ENCODE measurements at regions not wholly inside any gene's neighbourhood (a gene's known extent, or its start where the extent isn't known, plus 50 kb on each side); places are given as distances from the start of the nearest gene placed in this dataset.

DNA sequence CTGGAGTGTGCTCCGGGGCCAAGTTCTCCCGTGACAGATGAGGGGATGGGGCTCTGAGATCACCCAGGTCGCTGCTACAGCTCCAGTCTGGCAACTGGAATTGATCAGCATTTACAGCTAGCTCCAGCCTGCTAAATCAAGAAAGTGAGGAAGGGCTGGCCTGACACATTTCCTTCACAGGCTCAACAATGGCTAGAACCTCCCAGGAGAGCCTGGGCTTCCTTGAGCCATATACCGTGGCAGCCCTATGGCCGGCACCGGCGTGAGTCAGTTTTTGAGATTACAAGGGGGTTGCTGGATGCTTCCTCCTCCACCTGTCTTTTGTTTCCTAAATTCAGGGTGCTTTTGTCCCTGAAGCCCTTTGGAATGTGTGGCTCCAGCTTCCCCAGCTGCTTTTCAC is 104.2 kb downstream of the ETS2 start:
- no peak overlapping the region for H3K4me3 ChIP-seq
- no peak; the same call in 2 of the 3 replicates for ATAC-seq
- Mint-ChIP-seq H3K27me3 (ENCODE audit: insufficient read depth, low read depth, poor library complexity) (peaks cover 7% of the 10 kb centered on the region), H3K9me3 (no peaks in the 10 kb centered on the region; the same call in 2 of the 3 replicates), H3K36me3 (ENCODE audit: low read depth) (peaks cover 3% of the 10 kb centered on the region; the same call in 1 of the 3 replicates), H3K27ac (no peak overlapping the region), H3K4me1 (peaks cover 15% of the 10 kb centered on the region), H3K4me3 (no peak overlapping the region)
- no peaks in the 10 kb centered on the region for H3K79me2 ChIP-seq (replicated peaks; ENCODE audit: insufficient read depth)
- no peak for TF ChIP-seq NANOG (IDR thresholded peaks at IDR 0.05; ENCODE audit: borderline replicate concordance)
- no peak for TF ChIP-seq EZH2phosphoT487 (IDR thresholded peaks at IDR 0.05; ENCODE audit: unreplicated experiment)
- TF ChIP-seq, protein P1, sequence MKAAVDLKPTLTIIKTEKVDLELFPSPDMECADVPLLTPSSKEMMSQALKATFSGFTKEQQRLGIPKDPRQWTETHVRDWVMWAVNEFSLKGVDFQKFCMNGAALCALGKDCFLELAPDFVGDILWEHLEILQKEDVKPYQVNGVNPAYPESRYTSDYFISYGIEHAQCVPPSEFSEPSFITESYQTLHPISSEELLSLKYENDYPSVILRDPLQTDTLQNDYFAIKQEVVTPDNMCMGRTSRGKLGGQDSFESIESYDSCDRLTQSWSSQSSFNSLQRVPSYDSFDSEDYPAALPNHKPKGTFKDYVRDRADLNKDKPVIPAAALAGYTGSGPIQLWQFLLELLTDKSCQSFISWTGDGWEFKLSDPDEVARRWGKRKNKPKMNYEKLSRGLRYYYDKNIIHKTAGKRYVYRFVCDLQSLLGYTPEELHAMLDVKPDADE (IDR thresholded peaks at IDR 0.05) = no peak
- TF ChIP-seq EZH2 (IDR thresholded peaks at IDR 0.05; ENCODE audit: low read depth, unreplicated experiment) = no peak
- TF ChIP-seq, protein P2, sequence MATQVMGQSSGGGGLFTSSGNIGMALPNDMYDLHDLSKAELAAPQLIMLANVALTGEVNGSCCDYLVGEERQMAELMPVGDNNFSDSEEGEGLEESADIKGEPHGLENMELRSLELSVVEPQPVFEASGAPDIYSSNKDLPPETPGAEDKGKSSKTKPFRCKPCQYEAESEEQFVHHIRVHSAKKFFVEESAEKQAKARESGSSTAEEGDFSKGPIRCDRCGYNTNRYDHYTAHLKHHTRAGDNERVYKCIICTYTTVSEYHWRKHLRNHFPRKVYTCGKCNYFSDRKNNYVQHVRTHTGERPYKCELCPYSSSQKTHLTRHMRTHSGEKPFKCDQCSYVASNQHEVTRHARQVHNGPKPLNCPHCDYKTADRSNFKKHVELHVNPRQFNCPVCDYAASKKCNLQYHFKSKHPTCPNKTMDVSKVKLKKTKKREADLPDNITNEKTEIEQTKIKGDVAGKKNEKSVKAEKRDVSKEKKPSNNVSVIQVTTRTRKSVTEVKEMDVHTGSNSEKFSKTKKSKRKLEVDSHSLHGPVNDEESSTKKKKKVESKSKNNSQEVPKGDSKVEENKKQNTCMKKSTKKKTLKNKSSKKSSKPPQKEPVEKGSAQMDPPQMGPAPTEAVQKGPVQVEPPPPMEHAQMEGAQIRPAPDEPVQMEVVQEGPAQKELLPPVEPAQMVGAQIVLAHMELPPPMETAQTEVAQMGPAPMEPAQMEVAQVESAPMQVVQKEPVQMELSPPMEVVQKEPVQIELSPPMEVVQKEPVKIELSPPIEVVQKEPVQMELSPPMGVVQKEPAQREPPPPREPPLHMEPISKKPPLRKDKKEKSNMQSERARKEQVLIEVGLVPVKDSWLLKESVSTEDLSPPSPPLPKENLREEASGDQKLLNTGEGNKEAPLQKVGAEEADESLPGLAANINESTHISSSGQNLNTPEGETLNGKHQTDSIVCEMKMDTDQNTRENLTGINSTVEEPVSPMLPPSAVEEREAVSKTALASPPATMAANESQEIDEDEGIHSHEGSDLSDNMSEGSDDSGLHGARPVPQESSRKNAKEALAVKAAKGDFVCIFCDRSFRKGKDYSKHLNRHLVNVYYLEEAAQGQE (IDR thresholded peaks at IDR 0.05; ENCODE audit: unreplicated experiment) = no peak
- no peak for TF ChIP-seq CREB1 (CRISPR knock-in tag; IDR thresholded peaks at IDR 0.05; ENCODE audit: low read depth)
- no peak for TF ChIP-seq POLR2AphosphoS5 (IDR thresholded peaks at IDR 0.05; ENCODE audit: low read depth)
- TF ChIP-seq, protein P3, sequence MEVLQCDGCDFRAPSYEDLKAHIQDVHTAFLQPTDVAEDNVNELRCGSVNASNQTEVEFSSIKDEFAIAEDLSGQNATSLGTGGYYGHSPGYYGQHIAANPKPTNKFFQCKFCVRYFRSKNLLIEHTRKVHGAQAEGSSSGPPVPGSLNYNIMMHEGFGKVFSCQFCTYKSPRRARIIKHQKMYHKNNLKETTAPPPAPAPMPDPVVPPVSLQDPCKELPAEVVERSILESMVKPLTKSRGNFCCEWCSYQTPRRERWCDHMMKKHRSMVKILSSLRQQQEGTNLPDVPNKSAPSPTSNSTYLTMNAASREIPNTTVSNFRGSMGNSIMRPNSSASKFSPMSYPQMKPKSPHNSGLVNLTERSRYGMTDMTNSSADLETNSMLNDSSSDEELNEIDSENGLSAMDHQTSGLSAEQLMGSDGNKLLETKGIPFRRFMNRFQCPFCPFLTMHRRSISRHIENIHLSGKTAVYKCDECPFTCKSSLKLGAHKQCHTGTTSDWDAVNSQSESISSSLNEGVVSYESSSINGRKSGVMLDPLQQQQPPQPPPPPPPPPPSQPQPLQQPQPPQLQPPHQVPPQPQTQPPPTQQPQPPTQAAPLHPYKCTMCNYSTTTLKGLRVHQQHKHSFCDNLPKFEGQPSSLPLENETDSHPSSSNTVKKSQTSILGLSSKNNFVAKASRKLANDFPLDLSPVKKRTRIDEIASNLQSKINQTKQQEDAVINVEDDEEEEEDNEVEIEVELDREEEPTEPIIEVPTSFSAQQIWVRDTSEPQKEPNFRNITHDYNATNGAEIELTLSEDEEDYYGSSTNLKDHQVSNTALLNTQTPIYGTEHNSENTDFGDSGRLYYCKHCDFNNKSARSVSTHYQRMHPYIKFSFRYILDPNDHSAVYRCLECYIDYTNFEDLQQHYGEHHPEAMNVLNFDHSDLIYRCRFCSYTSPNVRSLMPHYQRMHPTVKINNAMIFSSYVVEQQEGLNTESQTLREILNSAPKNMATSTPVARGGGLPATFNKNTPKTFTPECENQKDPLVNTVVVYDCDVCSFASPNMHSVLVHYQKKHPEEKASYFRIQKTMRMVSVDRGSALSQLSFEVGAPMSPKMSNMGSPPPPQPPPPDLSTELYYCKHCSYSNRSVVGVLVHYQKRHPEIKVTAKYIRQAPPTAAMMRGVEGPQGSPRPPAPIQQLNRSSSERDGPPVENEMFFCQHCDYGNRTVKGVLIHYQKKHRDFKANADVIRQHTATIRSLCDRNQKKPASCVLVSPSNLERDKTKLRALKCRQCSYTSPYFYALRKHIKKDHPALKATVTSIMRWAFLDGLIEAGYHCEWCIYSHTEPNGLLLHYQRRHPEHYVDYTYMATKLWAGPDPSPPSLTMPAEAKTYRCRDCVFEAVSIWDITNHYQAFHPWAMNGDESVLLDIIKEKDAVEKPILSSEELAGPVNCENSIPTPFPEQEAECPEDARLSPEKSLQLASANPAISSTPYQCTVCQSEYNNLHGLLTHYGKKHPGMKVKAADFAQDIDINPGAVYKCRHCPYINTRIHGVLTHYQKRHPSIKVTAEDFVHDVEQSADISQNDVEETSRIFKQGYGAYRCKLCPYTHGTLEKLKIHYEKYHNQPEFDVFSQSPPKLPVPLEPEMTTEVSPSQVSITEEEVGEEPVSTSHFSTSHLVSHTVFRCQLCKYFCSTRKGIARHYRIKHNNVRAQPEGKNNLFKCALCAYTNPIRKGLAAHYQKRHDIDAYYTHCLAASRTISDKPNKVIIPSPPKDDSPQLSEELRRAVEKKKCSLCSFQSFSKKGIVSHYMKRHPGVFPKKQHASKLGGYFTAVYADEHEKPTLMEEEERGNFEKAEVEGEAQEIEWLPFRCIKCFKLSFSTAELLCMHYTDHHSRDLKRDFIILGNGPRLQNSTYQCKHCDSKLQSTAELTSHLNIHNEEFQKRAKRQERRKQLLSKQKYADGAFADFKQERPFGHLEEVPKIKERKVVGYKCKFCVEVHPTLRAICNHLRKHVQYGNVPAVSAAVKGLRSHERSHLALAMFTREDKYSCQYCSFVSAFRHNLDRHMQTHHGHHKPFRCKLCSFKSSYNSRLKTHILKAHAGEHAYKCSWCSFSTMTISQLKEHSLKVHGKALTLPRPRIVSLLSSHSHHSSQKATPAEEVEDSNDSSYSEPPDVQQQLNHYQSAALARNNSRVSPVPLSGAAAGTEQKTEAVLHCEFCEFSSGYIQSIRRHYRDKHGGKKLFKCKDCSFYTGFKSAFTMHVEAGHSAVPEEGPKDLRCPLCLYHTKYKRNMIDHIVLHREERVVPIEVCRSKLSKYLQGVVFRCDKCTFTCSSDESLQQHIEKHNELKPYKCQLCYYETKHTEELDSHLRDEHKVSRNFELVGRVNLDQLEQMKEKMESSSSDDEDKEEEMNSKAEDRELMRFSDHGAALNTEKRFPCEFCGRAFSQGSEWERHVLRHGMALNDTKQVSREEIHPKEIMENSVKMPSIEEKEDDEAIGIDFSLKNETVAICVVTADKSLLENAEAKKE (CRISPR knock-in tag; IDR thresholded peaks at IDR 0.05) = no peak
- no peak for TF ChIP-seq ZNF331 (CRISPR knock-in tag; IDR thresholded peaks at IDR 0.05; ENCODE audit: low read depth)
- TF ChIP-seq JUNB (IDR thresholded peaks at IDR 0.05; ENCODE audit: unreplicated experiment) = no peak
- TF ChIP-seq STAT1 (IDR thresholded peaks at IDR 0.05; ENCODE audit: unreplicated experiment) = no peak
- TF ChIP-seq ZNF114 (CRISPR knock-in tag; IDR thresholded peaks at IDR 0.05) = no peak
- TF ChIP-seq, protein P4, sequence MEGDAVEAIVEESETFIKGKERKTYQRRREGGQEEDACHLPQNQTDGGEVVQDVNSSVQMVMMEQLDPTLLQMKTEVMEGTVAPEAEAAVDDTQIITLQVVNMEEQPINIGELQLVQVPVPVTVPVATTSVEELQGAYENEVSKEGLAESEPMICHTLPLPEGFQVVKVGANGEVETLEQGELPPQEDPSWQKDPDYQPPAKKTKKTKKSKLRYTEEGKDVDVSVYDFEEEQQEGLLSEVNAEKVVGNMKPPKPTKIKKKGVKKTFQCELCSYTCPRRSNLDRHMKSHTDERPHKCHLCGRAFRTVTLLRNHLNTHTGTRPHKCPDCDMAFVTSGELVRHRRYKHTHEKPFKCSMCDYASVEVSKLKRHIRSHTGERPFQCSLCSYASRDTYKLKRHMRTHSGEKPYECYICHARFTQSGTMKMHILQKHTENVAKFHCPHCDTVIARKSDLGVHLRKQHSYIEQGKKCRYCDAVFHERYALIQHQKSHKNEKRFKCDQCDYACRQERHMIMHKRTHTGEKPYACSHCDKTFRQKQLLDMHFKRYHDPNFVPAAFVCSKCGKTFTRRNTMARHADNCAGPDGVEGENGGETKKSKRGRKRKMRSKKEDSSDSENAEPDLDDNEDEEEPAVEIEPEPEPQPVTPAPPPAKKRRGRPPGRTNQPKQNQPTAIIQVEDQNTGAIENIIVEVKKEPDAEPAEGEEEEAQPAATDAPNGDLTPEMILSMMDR (conservative IDR thresholded peaks at IDR 0.05; ENCODE audit: low read depth in 2 of 2) = no peak
- H2AFZ ChIP-seq = peak overlapping the region; percentile 47
- no peaks in the 10 kb centered on the region for H4K20me1 ChIP-seq (replicated peaks; ENCODE audit: insufficient read depth)
- peaks cover 14% of the 10 kb centered on the region for H3K4me1 ChIP-seq (ENCODE audit: insufficient read depth)
- H3K27ac ChIP-seq (ENCODE audit: low read depth) = no peak overlapping the region
- peaks cover 9% of the 10 kb centered on the region; the same call in 1 of the 2 replicates for H3K27me3 ChIP-seq (ENCODE audit: insufficient read depth)
- no peaks in the 10 kb centered on the region; the same call in 1 of the 2 replicates for H3K9me2 ChIP-seq (ENCODE audit: insufficient read depth)
- H3F3A ChIP-seq (replicated peaks; ENCODE audit: low read depth) = peaks cover 9% of the 10 kb centered on the region
- no peak for DNase-seq (ENCODE audit: low spot score)
- H3K36me3 ChIP-seq (ENCODE audit: insufficient read depth) = no peaks in the 10 kb centered on the region
- H3K4me2 ChIP-seq = no peak overlapping the region
